ENCODE measurements at regions not wholly inside any gene's neighbourhood (a gene's known extent, or its start where the extent isn't known, plus 50 kb on each side); places are given as distances from the start of the nearest gene placed in this dataset.

DNA sequence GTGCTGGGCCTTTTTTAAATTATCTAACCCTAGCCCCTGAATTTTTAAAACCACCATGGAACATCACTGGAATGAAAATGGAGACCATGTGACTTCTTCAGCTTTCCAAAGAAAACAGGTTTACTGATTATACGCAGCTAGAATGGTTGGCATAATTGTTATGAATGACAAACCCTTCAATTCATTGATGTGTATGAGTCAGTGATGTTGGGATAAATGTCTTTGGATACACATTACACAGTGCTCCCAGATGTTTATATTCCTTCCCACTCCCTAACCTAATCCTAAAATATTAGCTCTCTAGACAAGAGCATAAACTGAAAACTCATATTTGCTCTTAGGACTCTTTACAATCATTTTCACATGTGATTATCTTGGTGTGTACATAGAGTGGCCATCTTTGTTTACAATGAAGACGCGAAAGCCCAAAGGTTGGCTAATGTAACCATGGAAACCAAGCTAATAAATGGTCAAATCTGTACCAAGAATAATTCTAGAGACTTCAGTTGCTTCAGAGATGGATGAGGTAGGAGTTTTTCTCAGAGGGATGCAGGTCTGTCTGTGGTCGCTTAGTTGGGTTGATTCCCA lies 131.2 kb upstream of the HMHB1 start:
- intact Hi-C loops (cut with DNase I; ENCODE audit: low total_unique reads) = no loop called here
- 89 to 93% methylated on average over 4 of the region's 4 CpGs for WGBS, 2 donors

DNA sequence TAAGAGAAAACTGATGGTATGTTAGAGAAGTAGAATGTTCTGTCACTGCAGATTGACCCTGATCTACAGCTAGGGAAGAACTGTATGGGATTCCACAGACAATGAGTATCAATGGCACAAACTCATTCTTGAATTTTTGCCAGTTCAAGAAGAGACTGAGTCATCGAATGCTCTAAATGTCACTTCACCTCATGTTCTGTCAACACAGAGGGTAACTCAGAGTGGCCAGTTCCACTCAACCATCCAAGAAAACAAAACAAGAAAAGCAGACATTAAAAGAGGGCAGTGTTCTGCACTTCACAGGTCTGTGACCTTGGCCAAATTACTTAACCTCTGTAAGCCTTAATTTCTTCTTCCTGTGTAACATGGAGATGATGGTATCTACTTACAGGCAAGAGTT lies 132.2 kb upstream of the HMHB1 start:
- no peak for DNase-seq
- Histone ChIP-seq H3K36me3 (ENCODE audit: low read depth, missing control alignments) (no peaks in the 10 kb centered on the region), H3K27ac (no peak overlapping the region), H3K9me3 (no peaks in the 10 kb centered on the region), H3K4me3 (no peak overlapping the region), H3K27me3 (no peaks in the 10 kb centered on the region), H3K4me1 (no peaks in the 10 kb centered on the region)
- TF ChIP-seq, protein P1, sequence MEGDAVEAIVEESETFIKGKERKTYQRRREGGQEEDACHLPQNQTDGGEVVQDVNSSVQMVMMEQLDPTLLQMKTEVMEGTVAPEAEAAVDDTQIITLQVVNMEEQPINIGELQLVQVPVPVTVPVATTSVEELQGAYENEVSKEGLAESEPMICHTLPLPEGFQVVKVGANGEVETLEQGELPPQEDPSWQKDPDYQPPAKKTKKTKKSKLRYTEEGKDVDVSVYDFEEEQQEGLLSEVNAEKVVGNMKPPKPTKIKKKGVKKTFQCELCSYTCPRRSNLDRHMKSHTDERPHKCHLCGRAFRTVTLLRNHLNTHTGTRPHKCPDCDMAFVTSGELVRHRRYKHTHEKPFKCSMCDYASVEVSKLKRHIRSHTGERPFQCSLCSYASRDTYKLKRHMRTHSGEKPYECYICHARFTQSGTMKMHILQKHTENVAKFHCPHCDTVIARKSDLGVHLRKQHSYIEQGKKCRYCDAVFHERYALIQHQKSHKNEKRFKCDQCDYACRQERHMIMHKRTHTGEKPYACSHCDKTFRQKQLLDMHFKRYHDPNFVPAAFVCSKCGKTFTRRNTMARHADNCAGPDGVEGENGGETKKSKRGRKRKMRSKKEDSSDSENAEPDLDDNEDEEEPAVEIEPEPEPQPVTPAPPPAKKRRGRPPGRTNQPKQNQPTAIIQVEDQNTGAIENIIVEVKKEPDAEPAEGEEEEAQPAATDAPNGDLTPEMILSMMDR (IDR thresholded peaks at IDR 0.05) = no peak
- no peak for TF ChIP-seq POLR2A (IDR thresholded peaks at IDR 0.05)
- intact Hi-C loops (cut with DNase I; ENCODE audit: low total_unique reads) = no loop called here
- 79 to 100% methylated on average over 1 of the region's 1 CpG for WGBS, 2 donors

More for the DNA sequence above, 131.2 kb upstream of the HMHB1 start:
- no peak for DNase-seq
- no peaks in the 10 kb centered on the region for H3K9me3 ChIP-seq
- no peaks in the 10 kb centered on the region for H3K27me3 ChIP-seq
- H3K27ac ChIP-seq = no peak overlapping the region
- no peaks in the 10 kb centered on the region for H3K4me1 ChIP-seq
- H3K36me3 ChIP-seq (ENCODE audit: low read depth, missing control alignments) = no peaks in the 10 kb centered on the region
- TF ChIP-seq, protein P1 (IDR thresholded peaks at IDR 0.05) = no peak
- no peak for TF ChIP-seq POLR2A (IDR thresholded peaks at IDR 0.05)
- no peak overlapping the region for H3K4me3 ChIP-seq

DNA sequence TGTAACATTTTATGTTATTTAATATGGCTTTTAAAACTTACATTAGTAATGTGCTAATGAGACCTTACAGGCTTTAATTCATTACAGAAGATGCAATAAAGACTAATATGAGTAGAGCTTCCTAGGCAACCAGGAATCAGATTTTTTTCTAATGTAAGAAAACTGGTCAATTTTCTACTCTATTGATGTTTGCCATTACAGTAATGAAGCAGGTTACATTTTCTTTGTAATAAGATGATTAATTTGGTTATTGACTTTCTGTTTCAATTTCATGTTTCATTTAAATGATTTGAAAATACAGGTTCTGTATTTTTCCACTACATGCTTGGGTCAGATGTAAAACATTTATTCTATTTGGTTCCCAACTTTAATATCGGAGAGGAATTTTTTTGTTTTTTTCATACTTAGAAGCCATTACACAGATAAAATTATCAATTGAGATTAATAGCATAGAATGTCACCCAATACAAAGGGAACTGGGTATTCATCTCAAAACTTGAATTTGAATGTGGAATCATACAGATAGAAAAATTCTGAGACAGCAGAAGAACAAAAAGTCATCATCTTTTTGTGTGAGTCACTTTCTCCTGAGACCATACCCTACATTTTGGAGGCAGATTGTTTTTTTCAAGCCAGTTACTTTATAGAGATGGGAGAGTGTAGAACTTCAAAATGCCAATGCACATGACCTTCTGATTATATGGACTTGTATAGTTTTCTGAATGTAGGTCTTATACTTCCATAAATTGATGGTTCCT lies 133.6 kb upstream of the HMHB1 start:
- TF ChIP-seq POLR2A (IDR thresholded peaks at IDR 0.05) = no peak
- TF ChIP-seq, protein P1 (IDR thresholded peaks at IDR 0.05) = no peak
- H3K27me3 ChIP-seq = no peaks in the 10 kb centered on the region
- no peak for DNase-seq
- intact Hi-C loops (cut with DNase I; ENCODE audit: low total_unique reads) = no loop called here
- 97 to 100% methylated on average over 1 of the region's 1 CpG for WGBS, 2 donors
- H3K4me1 ChIP-seq = no peaks in the 10 kb centered on the region
- no peaks in the 10 kb centered on the region for H3K36me3 ChIP-seq (ENCODE audit: low read depth, missing control alignments)
- H3K27ac ChIP-seq = no peak overlapping the region
- H3K9me3 ChIP-seq = no peaks in the 10 kb centered on the region
- no peak overlapping the region for H3K4me3 ChIP-seq

DNA sequence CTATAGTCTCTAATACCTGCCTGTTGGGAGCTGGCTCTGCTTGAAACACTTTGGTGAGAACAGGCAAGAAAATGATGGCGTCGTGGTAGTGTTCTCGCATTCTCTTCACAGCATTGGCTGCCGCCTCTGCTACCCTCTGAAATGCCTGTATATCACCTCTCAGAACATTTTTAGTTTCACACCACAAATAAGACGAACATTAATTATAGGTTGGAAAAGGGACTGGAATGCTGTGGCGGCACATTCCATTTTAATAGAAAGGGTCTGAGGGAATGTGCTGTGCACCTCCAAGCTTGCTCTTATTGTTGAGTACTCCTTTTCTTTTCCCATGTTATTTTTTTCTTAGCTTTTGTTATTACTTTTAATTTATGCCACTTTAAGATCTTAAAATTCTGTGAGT lies 134.6 kb upstream of the HMHB1 start:
- no peaks in the 10 kb centered on the region for H3K4me1 ChIP-seq
- no peak for TF ChIP-seq POLR2A (IDR thresholded peaks at IDR 0.05)
- TF ChIP-seq, protein P1 (IDR thresholded peaks at IDR 0.05) = no peak
- no peak for DNase-seq
- no peak overlapping the region for H3K4me3 ChIP-seq
- intact Hi-C loops (cut with DNase I; ENCODE audit: low total_unique reads) = no loop called here
- H3K27me3 ChIP-seq = no peaks in the 10 kb centered on the region
- no peaks in the 10 kb centered on the region for H3K36me3 ChIP-seq (ENCODE audit: low read depth, missing control alignments)
- no peak overlapping the region for H3K27ac ChIP-seq
- H3K9me3 ChIP-seq = no peaks in the 10 kb centered on the region
- 88 to 89% methylated on average over 6 of the region's 6 CpGs for WGBS, 2 donors

DNA sequence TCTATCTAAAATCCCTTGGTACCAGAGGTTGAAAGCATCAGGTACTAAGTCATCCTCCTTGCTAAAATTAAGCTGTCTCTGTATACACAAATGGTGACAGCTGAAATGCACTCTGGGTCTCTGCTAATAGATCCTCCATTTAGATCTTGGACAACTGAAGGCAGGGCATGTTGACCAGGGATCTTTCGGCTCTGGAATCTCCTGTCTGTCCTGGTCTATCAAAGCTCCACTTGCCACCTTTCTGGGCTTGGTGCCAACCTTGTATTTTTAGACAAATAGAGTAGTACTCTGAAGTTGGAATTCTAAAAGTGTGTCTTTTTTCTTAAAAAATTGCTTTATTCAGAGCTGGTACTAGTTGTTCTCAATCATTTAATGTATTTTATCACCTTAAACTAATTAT lies 135.2 kb upstream of the HMHB1 start:
- Histone ChIP-seq H3K4me1 (no peaks in the 10 kb centered on the region), H3K27me3 (no peaks in the 10 kb centered on the region), H3K4me3 (no peak overlapping the region), H3K27ac (no peak overlapping the region), H3K36me3 (ENCODE audit: low read depth, missing control alignments) (no peaks in the 10 kb centered on the region), H3K9me3 (no peaks in the 10 kb centered on the region)
- intact Hi-C loops (cut with DNase I; ENCODE audit: low total_unique reads) = no loop called here
- WGBS, 2 donors = 80 to 87% methylated on average over 1 of the region's 1 CpG
- TF ChIP-seq, protein P1 (IDR thresholded peaks at IDR 0.05) = no peak
- TF ChIP-seq POLR2A (IDR thresholded peaks at IDR 0.05) = no peak
- no peak for DNase-seq
